Astrocyte (in vitro differentiated cells and primary cell): ENCODE measurements at regions not wholly inside any gene's neighbourhood (a gene's known extent, or its start where the extent isn't known, plus 50 kb on each side); places are given as distances from the start of the nearest gene placed in this dataset.

Source experiments
- DNase-seq: peaks from one replicate; pipeline ENCODE4 v3.0.0-alpha.2; 2010; ENCODE audit warnings: low read depth
- FAIRE-seq: peaks from 2 replicates; lab custom pipeline; 2011; peaks lifted over from hg19 to GRCh38; lab: Jason Lieb, UNC
- H2AFZ ChIP-seq: 2 replicates; pipeline ENCODE4 v1.6.0; 2012; ENCODE audit warnings: low read depth, low read length, inconsistent platforms
- H3K27ac ChIP-seq: 2 replicates; pipeline ENCODE4 v1.5.1; 2011; ENCODE audit warnings: low read depth, low read length, inconsistent platforms
- H3K27me3 ChIP-seq: 2 replicates; pipeline ENCODE4 v1.6.0; 2011; ENCODE audit warnings: low read length, inconsistent platforms; ENCODE audit not compliant: insufficient read depth
- H3K36me3 ChIP-seq: 2 replicates; pipeline ENCODE4 v1.5.1; 2011; ENCODE audit warnings: low read length, inconsistent platforms; ENCODE audit not compliant: insufficient read depth
- H3K4me1 ChIP-seq: 2 replicates; pipeline ENCODE4 v1.5.1; 2011; ENCODE audit warnings: low read length, inconsistent platforms; ENCODE audit not compliant: insufficient read depth
- H3K4me2 ChIP-seq: 2 replicates; pipeline ENCODE4 v1.6.0; 2012; ENCODE audit warnings: low read length, inconsistent platforms
- H3K4me3 ChIP-seq: 2 replicates; pipeline ENCODE4 v1.5.1; 2011; ENCODE audit warnings: low read depth, mild to moderate bottlenecking, low read length, inconsistent platforms; ENCODE audit not compliant: insufficient read depth
- H3K79me2 ChIP-seq: 2 replicates; pipeline ENCODE4 v1.6.0; 2012; ENCODE audit warnings: mild to moderate bottlenecking, low read length, inconsistent platforms; ENCODE audit not compliant: insufficient read depth
- H3K9ac ChIP-seq: 2 replicates; pipeline ENCODE4 v1.6.0; 2012; ENCODE audit warnings: mild to moderate bottlenecking, low read length, inconsistent platforms
- H3K9me3 ChIP-seq: 2 replicates; pipeline ENCODE4 v1.5.1; 2012; ENCODE audit warnings: low read depth, mild to moderate bottlenecking, low read length, inconsistent platforms; ENCODE audit not compliant: insufficient read depth
- H4K20me1 ChIP-seq: 2 replicates; pipeline ENCODE4 v1.6.0; 2012; ENCODE audit warnings: low read length, inconsistent platforms; ENCODE audit not compliant: insufficient read depth
- H3K27ac Mint-ChIP-seq: one replicate; pipeline ENCODE4 v1.8.0; 2021; ENCODE audit warnings: mild to moderate bottlenecking, mixed read lengths; ENCODE audit not compliant: unreplicated experiment
- H3K27me3 Mint-ChIP-seq: one replicate; pipeline ENCODE4 v1.8.0; 2021; ENCODE audit warnings: low read depth, mixed read lengths; ENCODE audit not compliant: unreplicated experiment
- H3K36me3 Mint-ChIP-seq: one replicate; pipeline ENCODE4 v1.8.0; 2021; ENCODE audit warnings: low read depth, mixed read lengths; ENCODE audit not compliant: unreplicated experiment
- H3K4me1 Mint-ChIP-seq: one replicate; pipeline ENCODE4 v1.8.0; 2021; ENCODE audit warnings: low read depth, mixed read lengths; ENCODE audit not compliant: unreplicated experiment
- H3K4me3 Mint-ChIP-seq: one replicate; pipeline ENCODE4 v1.8.0; 2021; ENCODE audit warnings: mild to moderate bottlenecking, moderate library complexity, mixed read lengths; ENCODE audit not compliant: unreplicated experiment
- H3K9me3 Mint-ChIP-seq: one replicate; pipeline ENCODE4 v1.8.0; 2021; ENCODE audit warnings: mild to moderate bottlenecking, mixed read lengths; ENCODE audit not compliant: unreplicated experiment
- CTCF ChIP-seq: IDR thresholded peaks from 2 replicates; pipeline ENCODE4 v1.5.1; 2011; ENCODE audit warnings: low read depth, mild to moderate bottlenecking, inconsistent platforms, low read length, moderate library complexity; ENCODE audit not compliant: insufficient read depth
- EZH2 ChIP-seq: IDR thresholded peaks from 2 replicates; pipeline ENCODE4 v1.6.1; 2012; ENCODE audit warnings: mild to moderate bottlenecking, low read length, inconsistent platforms; ENCODE audit not compliant: insufficient read depth

GRCh38 chr3:181289306-181289705 lies 299.8 kb upstream of the DNAJC19 start:
- Histone ChIP-seq H3K9me3 (no peaks in the 10 kb centered on the region), H3K79me2 (no peaks in the 10 kb centered on the region), H3K27ac (no peak overlapping the region), H3K4me2 (no peak overlapping the region), H3K4me1 (no peaks in the 10 kb centered on the region), H2AFZ (no peak overlapping the region), H3K36me3 (no peaks in the 10 kb centered on the region), H3K9ac (no peak overlapping the region), H4K20me1 (no peaks in the 10 kb centered on the region), H3K27me3 (no peaks in the 10 kb centered on the region), H3K4me3 (no peak overlapping the region)
- no peaks in the 10 kb centered on the region for H3K9me3 Mint-ChIP-seq
- TF ChIP-seq CTCF (no peak), EZH2 (no peak)
- DNase-seq: no peak
- H3K36me3 Mint-ChIP-seq: no peaks in the 10 kb centered on the region
- no peak overlapping the region for H3K4me3 Mint-ChIP-seq
- FAIRE-seq: no peak
- H3K27ac Mint-ChIP-seq: no peak overlapping the region
- H3K27me3 Mint-ChIP-seq: no peaks in the 10 kb centered on the region
- no peaks in the 10 kb centered on the region for H3K4me1 Mint-ChIP-seq

GRCh38 chr3:181288145-181288544 lies 298.6 kb upstream of the DNAJC19 start:
- TF ChIP-seq EZH2 (no peak), CTCF (no peak)
- H3K27me3 ChIP-seq: no peaks in the 10 kb centered on the region
- H3K36me3 ChIP-seq: no peaks in the 10 kb centered on the region
- no peaks in the 10 kb centered on the region for H3K4me1 ChIP-seq
- H3K79me2 ChIP-seq: no peaks in the 10 kb centered on the region
- H4K20me1 ChIP-seq: no peaks in the 10 kb centered on the region
- no peaks in the 10 kb centered on the region for H3K9me3 Mint-ChIP-seq
- H3K36me3 Mint-ChIP-seq: no peaks in the 10 kb centered on the region
- H3K4me2 ChIP-seq: no peak overlapping the region
- H3K4me3 Mint-ChIP-seq: no peak overlapping the region
- DNase-seq (no peak), FAIRE-seq (no peak)
- no peak overlapping the region for H2AFZ ChIP-seq
- no peak overlapping the region for H3K27ac ChIP-seq
- no peak overlapping the region for H3K27ac Mint-ChIP-seq
- no peak overlapping the region for H3K4me3 ChIP-seq
- no peaks in the 10 kb centered on the region for H3K9me3 ChIP-seq
- H3K4me1 Mint-ChIP-seq: no peaks in the 10 kb centered on the region
- H3K9ac ChIP-seq: no peak overlapping the region
- no peaks in the 10 kb centered on the region for H3K27me3 Mint-ChIP-seq

- H2AFZ ChIP-seq: no peak overlapping the region
- Mint-ChIP-seq H3K4me1 (no peaks in the 10 kb centered on the region), H3K36me3 (no peaks in the 10 kb centered on the region), H3K9me3 (no peaks in the 10 kb centered on the region), H3K27me3 (no peaks in the 10 kb centered on the region), H3K27ac (no peak overlapping the region), H3K4me3 (no peak overlapping the region)
- no peak for DNase-seq
- H4K20me1 ChIP-seq: no peaks in the 10 kb centered on the region
- no peak overlapping the region for H3K27ac ChIP-seq
- no peak overlapping the region for H3K4me3 ChIP-seq
- H3K27me3 ChIP-seq: no peaks in the 10 kb centered on the region
- no peaks in the 10 kb centered on the region for H3K4me1 ChIP-seq
- H3K36me3 ChIP-seq: no peaks in the 10 kb centered on the region
- TF ChIP-seq CTCF (no peak), EZH2 (no peak)
- H3K9me3 ChIP-seq: no peaks in the 10 kb centered on the region
- no peak for FAIRE-seq
- H3K4me2 ChIP-seq: no peak overlapping the region
- H3K79me2 ChIP-seq: no peaks in the 10 kb centered on the region
- no peak overlapping the region for H3K9ac ChIP-seq
Observed at GRCh38 chr3:181279239-181279565, 289.7 kb upstream of the DNAJC19 start.
